NB4 (cell line): ENCODE measurements at regions not wholly inside any gene's neighbourhood (a gene's known extent, or its start where the extent isn't known, plus 50 kb on each side); places are given as distances from the start of the nearest gene placed in this dataset.

ENCODE experiments used
- POLR2A ChIP-seq: IDR thresholded peaks from 2 replicates; pipeline ENCODE4 v1.6.1; 2011; ENCODE audit warnings: mild to moderate bottlenecking; ENCODE audit not compliant: insufficient read length; ENCODE audit errors: extremely low read depth
- TF ChIP-seq, protein P1 (sequence below): IDR thresholded peaks from one replicate; pipeline ENCODE4 v1.5.1; 2012; ENCODE audit warnings: low read depth, low read length

- TF ChIP-seq, protein P1, sequence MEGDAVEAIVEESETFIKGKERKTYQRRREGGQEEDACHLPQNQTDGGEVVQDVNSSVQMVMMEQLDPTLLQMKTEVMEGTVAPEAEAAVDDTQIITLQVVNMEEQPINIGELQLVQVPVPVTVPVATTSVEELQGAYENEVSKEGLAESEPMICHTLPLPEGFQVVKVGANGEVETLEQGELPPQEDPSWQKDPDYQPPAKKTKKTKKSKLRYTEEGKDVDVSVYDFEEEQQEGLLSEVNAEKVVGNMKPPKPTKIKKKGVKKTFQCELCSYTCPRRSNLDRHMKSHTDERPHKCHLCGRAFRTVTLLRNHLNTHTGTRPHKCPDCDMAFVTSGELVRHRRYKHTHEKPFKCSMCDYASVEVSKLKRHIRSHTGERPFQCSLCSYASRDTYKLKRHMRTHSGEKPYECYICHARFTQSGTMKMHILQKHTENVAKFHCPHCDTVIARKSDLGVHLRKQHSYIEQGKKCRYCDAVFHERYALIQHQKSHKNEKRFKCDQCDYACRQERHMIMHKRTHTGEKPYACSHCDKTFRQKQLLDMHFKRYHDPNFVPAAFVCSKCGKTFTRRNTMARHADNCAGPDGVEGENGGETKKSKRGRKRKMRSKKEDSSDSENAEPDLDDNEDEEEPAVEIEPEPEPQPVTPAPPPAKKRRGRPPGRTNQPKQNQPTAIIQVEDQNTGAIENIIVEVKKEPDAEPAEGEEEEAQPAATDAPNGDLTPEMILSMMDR: no peak
- no peak for TF ChIP-seq POLR2A
These were observed 215.2 kb upstream of the ADAMTS9 start for GRCh38 chr3:64903006-64903405.
